Fibroblast of lung (primary cell): ENCODE measurements at regions not wholly inside any gene's neighbourhood (a gene's known extent, or its start where the extent isn't known, plus 50 kb on each side); places are given as distances from the start of the nearest gene placed in this dataset.

Experiments
- DNase-seq, 2 donors: peaks; one replicate each; pipeline versions ENCODE4 v3.0.0 to v3.0.0-alpha.2; 2010; ENCODE audit warnings: low read depth in 2 of 2
- H2AFZ ChIP-seq: 2 replicates; pipeline ENCODE4 v1.5.1; 2012; ENCODE audit warnings: low read length, control low read depth, inconsistent platforms
- H3K27ac ChIP-seq: 2 replicates; pipeline ENCODE4 v1.5.1; 2011; ENCODE audit warnings: low read length, control low read depth; ENCODE audit not compliant: insufficient read depth
- H3K27me3 ChIP-seq: 2 replicates; pipeline ENCODE4 v1.5.1; 2011; ENCODE audit warnings: mild to moderate bottlenecking, low read length; ENCODE audit not compliant: control insufficient read depth, insufficient read depth
- H3K36me3 ChIP-seq: 2 replicates; pipeline ENCODE4 v1.5.1; 2011; ENCODE audit warnings: low read length; ENCODE audit not compliant: control insufficient read depth, insufficient read depth
- H3K4me1 ChIP-seq: 2 replicates; pipeline ENCODE4 v1.5.1; 2011; ENCODE audit warnings: low read length; ENCODE audit not compliant: control insufficient read depth, insufficient read depth; ENCODE audit errors: extremely low read depth
- H3K4me2 ChIP-seq: 2 replicates; pipeline ENCODE4 v1.5.1; 2011; ENCODE audit warnings: low read length, control low read depth; ENCODE audit not compliant: insufficient read depth; ENCODE audit errors: extremely low read depth
- H3K4me3 ChIP-seq, 4 experiments: fragments of 200-600 bp in 1 of 4; sonication (generic) in 1 of 4; replicated peaks in 1 of 4; 2 replicates each; pipeline ENCODE4 v1.5.1; 2011 to 2016; ENCODE audit warnings: low read length in 4 of 4, low read depth in 3 of 4, mild to moderate bottlenecking in 3 of 4, control low read depth in 2 of 4, inconsistent platforms in 1 of 4, mixed read lengths in 1 of 4; ENCODE audit not compliant: insufficient read depth in 1 of 4; ENCODE audit errors: control extremely low read depth in 1 of 4
- H3K79me2 ChIP-seq: 2 replicates; pipeline ENCODE4 v1.5.1; 2012; ENCODE audit warnings: mild to moderate bottlenecking, low read length, inconsistent platforms; ENCODE audit not compliant: control insufficient read depth, insufficient read depth
- H3K9ac ChIP-seq: 2 replicates; pipeline ENCODE4 v1.5.1; 2011; ENCODE audit warnings: mild to moderate bottlenecking, low read length, control low read depth; ENCODE audit not compliant: insufficient read depth
- H3K9me3 ChIP-seq: 2 replicates; pipeline ENCODE4 v1.5.1; 2012; ENCODE audit warnings: low read depth, low read length; ENCODE audit not compliant: control insufficient read depth, insufficient read depth
- H4K20me1 ChIP-seq: 2 replicates; pipeline ENCODE4 v1.5.1; 2011; ENCODE audit warnings: low read length; ENCODE audit not compliant: control insufficient read depth, insufficient read depth; ENCODE audit errors: extremely low read depth
- CTCF ChIP-seq, 2 donors: IDR thresholded peaks in 1 of 2; conservative IDR thresholded peaks in 1 of 2; 1 replicate in 1 of 2; 2 replicates in 1 of 2; pipeline ENCODE4 v1.5.1; 2011 to 2012; ENCODE audit warnings: low read length in 2 of 2, control low read depth in 1 of 2, inconsistent platforms in 1 of 2, low read depth in 1 of 2, mild to moderate bottlenecking in 1 of 2
- EZH2 ChIP-seq: IDR thresholded peaks from 2 replicates; pipeline ENCODE4 v1.5.1; 2012; ENCODE audit warnings: low read length, control low read depth, mild to moderate bottlenecking; ENCODE audit errors: missing control alignments

GRCh38 chr12:13369474-13370056 is 173.0 kb downstream of the EMP1 start:
- H3K4me2 ChIP-seq = no peak overlapping the region
- no peak for TF ChIP-seq EZH2
- TF ChIP-seq CTCF (conservative IDR thresholded peaks at IDR 0.05 in 1 of 2, IDR thresholded peaks at IDR 0.05 in 1 of 2; ENCODE audit: low read depth in 1 of 2, low read length in 2 of 2) = no peak
- H4K20me1 ChIP-seq = no peaks in the 10 kb centered on the region
- H3K79me2 ChIP-seq = no peaks in the 10 kb centered on the region
- H3K9me3 ChIP-seq = no peaks in the 10 kb centered on the region
- no peaks in the 10 kb centered on the region for H3K36me3 ChIP-seq
- H3K4me3 ChIP-seq = no peak overlapping the region
- DNase-seq = no peak
- H3K27ac ChIP-seq = no peak overlapping the region
- no peaks in the 10 kb centered on the region for H3K4me1 ChIP-seq
- no peak overlapping the region for H2AFZ ChIP-seq
- H3K9ac ChIP-seq = no peak overlapping the region
- H3K27me3 ChIP-seq = no peaks in the 10 kb centered on the region

GRCh38 chr12:13368971-13369370 is 172.4 kb downstream of the EMP1 start:
- Histone ChIP-seq H3K36me3 (no peaks in the 10 kb centered on the region), H3K4me2 (no peak overlapping the region), H3K27me3 (no peaks in the 10 kb centered on the region), H3K9me3 (no peaks in the 10 kb centered on the region), H2AFZ (no peak overlapping the region), H3K4me3 (no peak overlapping the region), H3K9ac (no peak overlapping the region), H3K27ac (no peak overlapping the region), H3K4me1 (no peaks in the 10 kb centered on the region), H3K79me2 (no peaks in the 10 kb centered on the region), H4K20me1 (no peaks in the 10 kb centered on the region)
- no peak for DNase-seq
- TF ChIP-seq CTCF (conservative IDR thresholded peaks at IDR 0.05 in 1 of 2, IDR thresholded peaks at IDR 0.05 in 1 of 2; ENCODE audit: low read depth in 1 of 2, low read length in 2 of 2) (no peak), EZH2 (no peak)

- no peak for DNase-seq
- H3K4me1 ChIP-seq = no peaks in the 10 kb centered on the region
- no peaks in the 10 kb centered on the region for H3K36me3 ChIP-seq
- TF ChIP-seq CTCF (conservative IDR thresholded peaks at IDR 0.05 in 1 of 2, IDR thresholded peaks at IDR 0.05 in 1 of 2; ENCODE audit: low read depth in 1 of 2, low read length in 2 of 2) (no peak), EZH2 (no peak)
- no peak overlapping the region for H2AFZ ChIP-seq
- H3K79me2 ChIP-seq = no peaks in the 10 kb centered on the region
- no peak overlapping the region for H3K4me3 ChIP-seq
- no peaks in the 10 kb centered on the region for H3K27me3 ChIP-seq
- no peaks in the 10 kb centered on the region for H4K20me1 ChIP-seq
- no peak overlapping the region for H3K9ac ChIP-seq
- no peak overlapping the region for H3K4me2 ChIP-seq
- H3K9me3 ChIP-seq = no peaks in the 10 kb centered on the region
- H3K27ac ChIP-seq = no peak overlapping the region
Measured at GRCh38 chr12:13368431-13368830, 171.9 kb downstream of the EMP1 start.
